A549 (cell line): ENCODE measurements at regions not wholly inside any gene's neighbourhood (a gene's known extent, or its start where the extent isn't known, plus 50 kb on each side); places are given as distances from the start of the nearest gene placed in this dataset.

Source experiments
- ATAC-seq, 2 experiments: fragments of 200-7000 bp in 1 of 2; fragments of >200 bp in 1 of 2; cut with Nextera tagmentation in 1 of 2; cut with Tn5 transposase in 1 of 2; 3 replicates each; pipeline versions ENCODE4 v1.8.0 to v1.9.1; 2018 to 2020; ENCODE audit warnings: mild to moderate bottlenecking in 1 of 2, moderate library complexity in 1 of 2
- CTCF ChIA-PET: fragments of 300-600 bp; sonication (Branson Sonifier 250); formaldehyde crosslinking; extraction: SDS; loops from one replicate; lab custom pipeline; 2021; ENCODE audit warnings: antibody characterized with exemption, inconsistent platforms; lab: Yijun Ruan, JAX
- POLR2A ChIA-PET: fragments of 350-600 bp; formaldehyde crosslinking; extraction: SDS; loops from one replicate; lab custom pipeline; 2021; ENCODE audit warnings: antibody characterized with exemption, inconsistent platforms; lab: Yijun Ruan, JAX
- DNase-seq, 2 experiments: peaks; one replicate each; pipeline versions ENCODE4 v3.0.0 to v3.0.0-alpha.2; 2011 to 2016; ENCODE audit warnings: low read depth in 1 of 2, low spot score in 1 of 2
- FAIRE-seq: peaks from 2 replicates; lab custom pipeline; 2011; peaks lifted over from hg19 to GRCh38; lab: Jason Lieb, UNC
- H3K27ac ChIP-seq, 2 experiments: fragments of >200 bp; sonication (Bioruptor Twin); formaldehyde crosslinking; 3 replicates each; pipeline ENCODE4 v1.5.1; 2016 to 2017
- H3K4me1 ChIP-seq: fragments of >200 bp; sonication (Bioruptor Twin); formaldehyde crosslinking; 3 replicates; pipeline ENCODE4 v1.6.1; 2016
- H3K4me2 ChIP-seq: fragments of >200 bp; sonication (Bioruptor Twin); formaldehyde crosslinking; 3 replicates; pipeline ENCODE4 v1.6.1; 2016
- H3K4me3 ChIP-seq: fragments of >200 bp; sonication (Bioruptor Twin); formaldehyde crosslinking; 3 replicates; pipeline ENCODE4 v1.5.1; 2016
- H3K9me3 ChIP-seq: fragments of >200 bp; sonication (Bioruptor Twin); formaldehyde crosslinking; 3 replicates; pipeline ENCODE4 v1.6.1; 2016
- CEBPB ChIP-seq, 2 experiments: fragments of >200 bp in 1 of 2; sonication (Bioruptor Twin) in 1 of 2; formaldehyde crosslinking in 1 of 2; IDR thresholded peaks; 2 replicates each; pipeline ENCODE4 v1.6.1; 2012 to 2016
- CTCF ChIP-seq: fragments of >200 bp; sonication (Bioruptor Twin); formaldehyde crosslinking; IDR thresholded peaks from 3 replicates; pipeline ENCODE4 v1.5.1; 2016
- EHF ChIP-seq: fragments of 250-450 bp; sonication (Bioruptor Pico); IDR thresholded peaks from 2 replicates; pipeline ENCODE4 v1.5.0; 2020; ENCODE audit warnings: mild to moderate bottlenecking
- ESRRA ChIP-seq: fragments of 150-350 bp; IDR thresholded peaks from 2 replicates; pipeline ENCODE4 v1.6.1; 2014; ENCODE audit warnings: mild to moderate bottlenecking, low read length, borderline replicate concordance
- FOSL2 ChIP-seq, 2 experiments: fragments of 450-650 bp in 1 of 2; fragments of >200 bp in 1 of 2; sonication (Bioruptor Twin) in 1 of 2; formaldehyde crosslinking; IDR thresholded peaks; 2 replicates each; pipeline versions ENCODE4 v1.5.0 to v1.6.1; 2016 to 2020; ENCODE audit warnings: mild to moderate bottlenecking in 1 of 2, moderate library complexity in 1 of 2
- HDAC2 ChIP-seq: fragments of 200-600 bp; sonication (generic); IDR thresholded peaks from 2 replicates; pipeline ENCODE4 v1.6.1; 2016
- HOXA7 ChIP-seq: fragments of 250-450 bp; sonication (Bioruptor Pico); IDR thresholded peaks from 2 replicates; pipeline ENCODE4 v1.5.0; 2020; ENCODE audit warnings: mild to moderate bottlenecking, moderate library complexity
- HOXB5 ChIP-seq: fragments of 250-450 bp; sonication (Bioruptor Pico); IDR thresholded peaks from 2 replicates; pipeline ENCODE4 v1.5.0; 2020; ENCODE audit warnings: mild to moderate bottlenecking, moderate library complexity
- KDM1A ChIP-seq: fragments of 200-600 bp; sonication (generic); IDR thresholded peaks from 2 replicates; pipeline ENCODE4 v1.6.1; 2016; ENCODE audit warnings: low read depth, mild to moderate bottlenecking
- MAFK ChIP-seq: fragments of 450-650 bp; IDR thresholded peaks from 2 replicates; pipeline ENCODE4 v1.6.1; 2014; ENCODE audit not compliant: partially characterized antibody
- NFE2L2 ChIP-seq: fragments of 150-350 bp; conservative IDR thresholded peaks from 2 replicates; pipeline ENCODE4 v1.6.1; 2014; ENCODE audit warnings: low read length
- NR3C1 ChIP-seq: fragments of >200 bp; sonication (Bioruptor Twin); formaldehyde crosslinking; IDR thresholded peaks from 3 replicates; pipeline ENCODE4 v1.6.1; 2017
- RARB ChIP-seq: fragments of 250-450 bp; sonication (Bioruptor Pico); IDR thresholded peaks from 2 replicates; pipeline ENCODE4 v1.8.0; 2021; ENCODE audit warnings: mild to moderate bottlenecking, moderate library complexity
- RCOR1 ChIP-seq: fragments of 150-350 bp; IDR thresholded peaks from 2 replicates; pipeline ENCODE4 v1.6.1; 2014; ENCODE audit warnings: antibody characterized with exemption, low read length, low read depth
- REST ChIP-seq: fragments of 200-600 bp; sonication (generic); IDR thresholded peaks from 2 replicates; pipeline ENCODE4 v1.6.1; 2016; ENCODE audit warnings: antibody characterized with exemption, mild to moderate bottlenecking, moderate library complexity
- RNF2 ChIP-seq: fragments of 200-600 bp; sonication (generic); IDR thresholded peaks from 2 replicates; pipeline ENCODE4 v1.6.1; 2016; ENCODE audit warnings: low read depth, mild to moderate bottlenecking, antibody characterized with exemption, moderate library complexity, borderline replicate concordance
- SMC3 ChIP-seq: fragments of >200 bp; sonication (Bioruptor Twin); formaldehyde crosslinking; IDR thresholded peaks from 3 replicates; pipeline ENCODE4 v1.6.1; 2018; ENCODE audit warnings: inconsistent platforms
- ZFP36 ChIP-seq: fragments of 450-650 bp; IDR thresholded peaks from 2 replicates; pipeline ENCODE4 v1.6.1; 2014; ENCODE audit warnings: borderline replicate concordance; ENCODE audit not compliant: partially characterized antibody
- WGBS: methylation state at CpG from one replicate; pipeline ENCODE4 v1.1.6; 2017; ENCODE audit errors: missing lambda C conversion rate; 5-methylcytosine and 5-hydroxymethylcytosine counted together
- TF ChIP-seq, protein P1 (sequence below): fragments of >200 bp; sonication (Bioruptor Twin); formaldehyde crosslinking; IDR thresholded peaks from 3 replicates; pipeline ENCODE4 v1.6.1; 2016

- TF ChIP-seq CTCF (no peak), REST (no peak), RNF2 (no peak), KDM1A (no peak), ESRRA (no peak), ZFP36 (no peak), NR3C1 (no peak), EHF (no peak), HOXA7 (CRISPR knock-in tag) (no peak)
- TF ChIP-seq, protein P1, sequence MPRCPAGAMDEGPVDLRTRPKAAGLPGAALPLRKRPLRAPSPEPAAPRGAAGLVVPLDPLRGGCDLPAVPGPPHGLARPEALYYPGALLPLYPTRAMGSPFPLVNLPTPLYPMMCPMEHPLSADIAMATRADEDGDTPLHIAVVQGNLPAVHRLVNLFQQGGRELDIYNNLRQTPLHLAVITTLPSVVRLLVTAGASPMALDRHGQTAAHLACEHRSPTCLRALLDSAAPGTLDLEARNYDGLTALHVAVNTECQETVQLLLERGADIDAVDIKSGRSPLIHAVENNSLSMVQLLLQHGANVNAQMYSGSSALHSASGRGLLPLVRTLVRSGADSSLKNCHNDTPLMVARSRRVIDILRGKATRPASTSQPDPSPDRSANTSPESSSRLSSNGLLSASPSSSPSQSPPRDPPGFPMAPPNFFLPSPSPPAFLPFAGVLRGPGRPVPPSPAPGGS = no peak
- no peaks in the 10 kb centered on the region for H3K9me3 ChIP-seq
- no peak overlapping the region for H3K4me3 ChIP-seq
- ATAC-seq (no peak), FAIRE-seq (no peak), DNase-seq (no peak)
- CTCF ChIA-PET = no interaction called here
- H3K27ac ChIP-seq = no peak overlapping the region
- H3K4me2 ChIP-seq = no peak overlapping the region
- 40% methylated on average over 2 of the region's 2 CpGs for WGBS
- POLR2A ChIA-PET = no interaction called here
- H3K4me1 ChIP-seq = peaks cover 8% of the 10 kb centered on the region; the same call in 2 of the 3 replicates
Measured at GRCh38 chr13:80113714-80114454, 227.0 kb downstream of the SPRY2 start.

- H3K4me2 ChIP-seq = no peak overlapping the region
- POLR2A ChIA-PET = no interaction called here
- TF ChIP-seq HDAC2 (no peak), RCOR1 (no peak), SMC3 (no peak), FOSL2 (IDR thresholded peaks at IDR 0.05) (no peak), FOSL2 (CRISPR knock-in tag; IDR thresholded peaks at IDR 0.05) (no peak), CEBPB (IDR thresholded peaks at IDR 0.05) (no peak), MAFK (no peak), HOXB5 (CRISPR knock-in tag) (no peak), NFE2L2 (no peak), RARB (CRISPR knock-in tag) (no peak)
- TF ChIP-seq, protein P1 = no peak
- CTCF ChIA-PET = interaction anchor here (0.6 kb wide), 1 partner anchor 19 kb away, joined by 3 read pairs; no protein-coding TSS in a partner anchor
- WGBS = 26% methylated on average over 3 of the region's 3 CpGs
- ATAC-seq = no peak
- no peaks in the 10 kb centered on the region for H3K9me3 ChIP-seq
- FAIRE-seq = no peak
- no peak overlapping the region for H3K27ac ChIP-seq
- H3K4me1 ChIP-seq = no peaks in the 10 kb centered on the region
- DNase-seq = no peak
- no peak overlapping the region for H3K4me3 ChIP-seq
Measured at GRCh38 chr13:80109303-80109702, 231.6 kb downstream of the SPRY2 start.
